ENCODE measurements at regions not wholly inside any gene's neighbourhood (a gene's known extent, or its start where the extent isn't known, plus 50 kb on each side); places are given as distances from the start of the nearest gene placed in this dataset.

GRCh38 chr19:29263305-29264135 is 50.6 kb upstream of the UQCRFS1 start:
- intact Hi-C loops (cut with DNase I): loop anchor here (5.0 to 10.0 kb wide), 2 partner anchors 379 to 526 kb away; no protein-coding TSS in a partner anchor
- peak; percentile 34 for DNase-seq
- no peak for ATAC-seq

GRCh38 chr19:29264897-29265296 is 51.9 kb upstream of the UQCRFS1 start:
- intact Hi-C loops (cut with DNase I): loop anchor here (5.0 to 10.0 kb wide), 2 partner anchors 380 to 528 kb away; no protein-coding TSS in a partner anchor
- ATAC-seq (no peak), DNase-seq (no peak)

GRCh38 chr19:29265436-29265835 is 52.5 kb upstream of the UQCRFS1 start:
- DNase-seq (no peak), ATAC-seq (no peak)
- intact Hi-C loops (cut with DNase I): loop anchor here in 1 of 2 donors (10.0 kb wide), 1 partner anchor 381 kb away; no protein-coding TSS in a partner anchor

DNA sequence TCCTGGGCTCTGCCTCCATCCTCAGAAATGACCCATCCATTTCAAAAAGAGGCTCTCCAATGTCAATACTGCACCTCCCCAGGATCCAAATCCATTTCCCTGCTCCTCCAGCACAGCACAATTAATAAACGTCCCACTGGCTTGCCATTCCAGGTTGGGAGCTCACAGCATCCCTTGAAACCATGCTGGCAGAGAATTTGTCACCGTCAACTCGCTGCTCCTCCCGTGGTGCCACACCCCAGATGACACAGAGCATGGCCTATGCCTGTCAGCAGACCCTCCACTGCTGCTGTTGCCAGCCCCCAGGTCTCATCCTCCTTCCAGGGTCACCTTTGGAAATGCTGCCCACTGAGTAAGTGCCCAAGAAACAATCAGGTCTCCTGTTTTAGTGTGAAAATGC is 53.0 kb upstream of the UQCRFS1 start:
- intact Hi-C loops (cut with DNase I): loop anchor here in 1 of 2 donors (10.0 kb wide), 1 partner anchor 381 kb away; no protein-coding TSS in a partner anchor
- no peak for ATAC-seq
- no peak for DNase-seq

- intact Hi-C loops (cut with DNase I): loop anchor here in 1 of 2 donors (10.0 kb wide), 1 partner anchor 382 kb away; no protein-coding TSS in a partner anchor
- ATAC-seq (no peak), DNase-seq (no peak)
Observed at GRCh38 chr19:29266603-29267002, 53.7 kb upstream of the UQCRFS1 start.

DNA sequence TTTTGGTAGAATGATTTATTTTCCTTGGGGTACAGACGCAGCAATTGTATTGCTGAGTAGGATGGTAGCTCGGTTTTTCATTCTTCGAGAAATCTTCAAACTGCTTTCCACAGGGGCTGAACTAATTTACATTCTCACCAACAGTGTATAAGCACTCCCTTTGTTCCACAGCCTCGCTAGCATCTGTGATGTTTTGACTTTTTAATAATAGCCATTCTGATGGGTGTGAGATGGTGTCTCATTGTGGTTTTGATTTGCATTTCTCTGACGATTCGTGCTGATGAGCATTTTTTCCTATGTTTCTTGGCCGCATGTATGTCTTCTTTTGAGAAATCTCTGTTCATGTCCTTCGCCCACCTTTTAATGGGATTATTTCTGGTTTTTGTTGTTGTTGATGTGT is 54.8 kb upstream of the UQCRFS1 start:
- intact Hi-C loops (cut with DNase I): loop anchor here in 1 of 2 donors (10.0 kb wide), 1 partner anchor 383 kb away; no protein-coding TSS in a partner anchor
- ATAC-seq (no peak), DNase-seq (no peak)

DNA sequence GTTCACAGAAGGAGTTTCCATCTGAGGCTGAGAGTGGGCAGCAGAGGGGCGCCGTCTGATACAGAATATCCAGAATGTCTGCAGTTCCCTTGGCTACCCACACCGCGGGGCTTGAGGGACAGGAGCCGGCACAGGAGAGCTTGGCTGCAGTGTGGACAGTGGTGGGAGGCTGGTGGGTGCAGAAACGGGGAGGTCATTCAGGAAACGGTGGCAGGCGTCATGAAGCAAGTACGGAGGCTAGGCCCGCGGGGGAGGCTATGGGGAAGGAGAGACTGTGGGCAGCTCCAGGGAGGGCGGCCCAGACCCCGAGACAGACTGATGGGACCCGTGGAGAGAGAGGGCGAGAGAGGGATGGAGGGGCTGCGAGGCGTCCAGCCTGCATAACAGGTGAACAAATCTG is 55.2 kb upstream of the UQCRFS1 start:
- DNase-seq (no peak), ATAC-seq (no peak)
- intact Hi-C loops (cut with DNase I): loop anchor here in 1 of 2 donors (10.0 kb wide), 1 partner anchor 383 kb away; no protein-coding TSS in a partner anchor

GRCh38 chr19:29268721-29269393 is 55.9 kb upstream of the UQCRFS1 start:
- DNase-seq (no peak), ATAC-seq (no peak)
- intact Hi-C loops (cut with DNase I): loop anchor here in 1 of 2 donors (10.0 kb wide), 1 partner anchor 384 kb away; no protein-coding TSS in a partner anchor

DNA sequence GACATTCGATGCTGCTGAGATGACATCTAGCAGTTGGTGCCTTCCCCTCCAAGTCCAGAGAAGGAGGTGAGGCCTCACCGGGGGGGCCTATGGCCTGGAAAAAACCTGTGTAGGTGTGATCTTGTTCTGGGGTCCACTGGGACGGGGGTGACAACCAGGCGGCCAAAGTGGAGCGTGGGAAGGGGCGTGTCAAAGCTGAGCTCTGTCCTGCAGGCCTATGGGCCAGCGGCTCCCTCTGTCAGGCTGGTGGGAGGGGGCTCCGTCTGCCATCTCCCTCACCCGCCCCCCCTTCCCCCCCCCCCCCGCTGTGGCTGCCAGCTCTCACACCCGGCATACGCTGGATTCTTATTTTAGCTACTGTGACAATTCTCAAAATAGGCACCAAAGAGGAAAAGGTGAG is 56.7 kb upstream of the UQCRFS1 start:
- ATAC-seq (peak in 1 of 2 donors; percentile 38), DNase-seq (no peak)

DNA sequence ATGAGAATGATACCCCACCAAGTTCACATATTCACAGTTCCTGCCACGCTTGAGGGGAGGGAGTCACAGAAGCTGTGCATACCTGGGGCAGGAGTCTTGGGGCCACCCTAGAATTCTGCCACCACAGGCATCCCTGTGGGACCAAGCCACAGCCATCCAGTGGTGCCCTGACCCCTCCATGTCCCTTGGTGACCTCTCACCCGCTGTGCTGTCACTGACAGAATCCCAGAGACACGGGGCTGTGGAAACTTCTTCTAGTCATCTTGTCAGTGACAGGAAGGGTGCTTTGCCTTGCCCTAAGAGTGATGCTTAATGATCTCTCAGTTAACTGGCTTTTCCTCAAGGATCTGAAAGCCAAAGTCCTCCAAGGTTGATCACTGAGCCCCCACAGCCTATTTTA is 58.4 kb upstream of the UQCRFS1 start:
- ATAC-seq: no peak
- intact Hi-C loops (cut with DNase I): no loop called here

More for the DNA sequence above, 56.7 kb upstream of the UQCRFS1 start:
- intact Hi-C loops (cut with DNase I): loop anchor here in 1 of 2 donors (10.0 kb wide), 1 partner anchor 385 kb away; no protein-coding TSS in a partner anchor

DNA sequence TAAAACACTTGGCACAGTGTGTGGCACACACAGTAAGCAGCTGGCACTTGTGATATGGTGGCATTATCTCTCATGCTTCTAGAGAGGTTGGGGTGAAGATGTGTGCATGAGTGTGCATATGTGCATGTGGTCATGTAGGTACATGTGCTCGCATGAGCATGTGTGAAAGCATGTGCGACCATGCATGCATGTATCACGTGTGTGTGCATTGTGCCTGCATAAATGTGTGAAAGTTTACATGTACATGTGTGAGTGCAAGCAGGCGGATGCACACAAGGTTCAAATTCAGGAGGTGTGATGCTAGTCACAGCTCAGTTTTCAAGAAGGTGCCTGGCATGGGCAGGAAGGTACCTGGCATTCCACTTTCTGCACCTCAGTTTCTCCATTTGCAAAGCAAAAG is 59.0 kb upstream of the UQCRFS1 start:
- no peak for ATAC-seq
- intact Hi-C loops (cut with DNase I): no loop called here
- DNase-seq: no peak

More for the DNA sequence above, 58.4 kb upstream of the UQCRFS1 start:
- no peak for DNase-seq

DNA sequence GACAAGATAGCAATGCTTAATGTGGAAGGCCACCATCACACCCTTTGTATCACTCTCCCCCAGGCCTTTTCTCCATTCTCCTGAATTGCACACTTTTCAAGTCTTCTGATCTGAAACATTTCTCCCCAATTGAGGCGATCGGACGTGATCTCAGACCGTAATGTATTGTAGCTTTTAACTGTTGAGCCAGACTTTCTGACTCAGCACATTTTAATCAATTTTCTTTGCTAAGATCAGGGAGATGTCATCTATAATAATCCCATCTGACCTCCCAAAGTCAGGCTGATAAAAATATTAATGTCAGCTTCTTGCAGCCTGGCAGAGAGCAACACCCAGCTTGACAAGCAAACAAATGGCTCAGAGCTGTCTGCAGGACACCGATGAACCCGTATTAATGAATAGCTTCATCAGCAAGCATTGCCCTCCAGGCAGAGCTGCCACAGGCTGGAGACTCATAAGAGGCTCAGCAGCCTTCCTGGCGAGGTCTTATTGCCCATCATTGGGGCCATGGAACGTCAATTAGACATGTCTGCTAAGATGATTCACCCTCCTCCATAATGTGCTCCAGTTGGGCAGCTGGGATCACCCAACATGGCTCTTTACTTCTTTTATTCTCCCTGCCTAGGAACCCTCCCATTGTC is 60.2 kb upstream of the UQCRFS1 start:
- intact Hi-C loops (cut with DNase I): no loop called here
- DNase-seq: no peak
- ATAC-seq: no peak

DNA sequence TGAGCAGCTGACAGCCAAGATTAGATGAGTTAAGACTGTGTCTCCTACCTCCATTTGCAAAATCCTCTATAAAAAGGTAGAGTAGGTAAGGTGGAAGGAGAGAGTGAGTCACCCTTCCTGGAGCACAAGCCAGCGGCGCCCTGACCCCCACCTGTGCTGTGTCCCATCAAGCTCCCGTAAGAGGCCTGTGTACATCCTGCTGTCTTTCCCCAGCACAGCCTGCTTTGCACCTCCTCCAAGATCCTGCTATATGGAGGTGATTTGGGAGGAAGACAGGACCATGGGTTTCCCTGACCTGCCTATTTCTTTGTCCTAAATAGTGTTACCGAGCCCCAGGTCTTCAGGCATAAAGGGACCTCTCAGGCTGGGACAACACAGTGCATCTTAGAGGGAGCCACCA is 62.3 kb upstream of the UQCRFS1 start:
- DNase-seq (no peak), ATAC-seq (no peak)
- intact Hi-C loops (cut with DNase I): no loop called here

GRCh38 chr19:29277102-29277501 is 64.2 kb upstream of the UQCRFS1 start:
- ATAC-seq (peak; percentile 47 to 54), DNase-seq (no peak)
- intact Hi-C loops (cut with DNase I): no loop called here

GRCh38 chr19:29278716-29279115 is 65.8 kb upstream of the UQCRFS1 start:
- intact Hi-C loops (cut with DNase I): no loop called here
- ATAC-seq (no peak), DNase-seq (no peak)

- no peak for ATAC-seq
- intact Hi-C loops (cut with DNase I): no loop called here
Observed at GRCh38 chr19:29283366-29283765, 70.4 kb upstream of the UQCRFS1 start.

DNA sequence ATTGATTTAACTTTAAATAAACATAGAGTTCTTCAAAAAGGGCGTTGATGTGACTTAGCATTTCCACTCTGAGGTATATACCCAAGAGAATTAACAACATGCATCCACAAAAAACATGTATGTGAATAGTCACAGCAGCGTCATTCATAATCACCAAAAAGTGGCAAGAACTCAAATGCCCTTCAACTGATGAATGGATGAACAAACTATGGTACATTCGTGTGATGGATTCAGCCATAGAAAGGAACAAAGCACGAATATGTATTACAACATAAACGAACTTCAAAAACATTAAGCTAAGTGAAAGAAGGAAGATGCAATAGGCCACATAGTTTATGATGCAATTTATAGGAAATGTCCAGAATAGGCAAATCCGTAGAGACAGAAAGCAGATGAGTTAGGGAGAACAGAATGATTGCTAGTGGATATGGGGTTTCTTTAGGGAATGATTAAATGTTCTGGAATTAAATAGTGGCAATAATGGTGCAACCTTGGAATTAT is 72.3 kb upstream of the UQCRFS1 start:
- ATAC-seq: no peak
- intact Hi-C loops (cut with DNase I): no loop called here

More at GRCh38 chr19:29283366-29283765, 70.4 kb upstream of the UQCRFS1 start:
- DNase-seq: no peak

DNA sequence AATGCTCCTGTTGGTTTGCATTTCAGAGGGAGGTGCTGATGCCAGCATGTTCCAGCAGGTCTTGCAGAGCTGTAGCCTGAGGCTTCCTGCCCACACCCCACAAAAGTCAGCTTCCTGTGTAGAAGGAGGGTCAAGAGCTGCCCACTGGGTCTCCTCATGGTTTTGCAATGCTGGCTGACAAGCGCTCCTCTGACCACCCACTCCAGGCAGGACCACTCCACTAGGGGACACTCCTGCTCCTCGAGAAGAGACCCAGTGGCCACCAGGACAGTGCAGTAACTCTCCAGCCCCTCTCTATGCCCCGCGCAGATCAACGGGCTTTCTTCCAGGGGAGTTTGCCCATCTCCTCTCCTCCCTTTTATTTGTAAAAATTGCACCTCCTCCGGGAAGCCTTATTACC is 72.9 kb upstream of the UQCRFS1 start:
- intact Hi-C loops (cut with DNase I): no loop called here
- ATAC-seq (no peak), DNase-seq (no peak)

More for the DNA sequence above, 72.3 kb upstream of the UQCRFS1 start:
- no peak for DNase-seq

DNA sequence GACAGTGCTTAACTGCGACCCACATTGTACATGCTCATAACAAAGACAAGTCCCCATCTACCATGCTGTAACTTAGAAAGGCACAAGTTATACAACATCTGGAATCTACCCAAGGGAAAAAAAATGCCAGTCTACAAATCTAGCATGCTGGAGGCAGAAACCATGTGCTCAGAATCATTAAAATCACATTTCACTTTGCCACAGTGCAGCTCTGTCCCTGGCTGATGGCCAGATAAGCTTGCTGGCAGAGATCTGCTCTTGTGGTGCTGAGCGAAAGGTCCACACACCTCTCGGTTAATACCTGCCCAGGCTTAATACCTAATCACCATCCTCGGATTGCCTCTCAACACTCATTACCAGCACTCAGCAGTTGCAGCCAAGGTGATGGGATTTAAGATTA is 74.1 kb upstream of the UQCRFS1 start:
- ATAC-seq (no peak), DNase-seq (no peak)
- intact Hi-C loops (cut with DNase I): no loop called here

All from left cardiac atrium (tissue), 4 donors.